H1 (cell line): ENCODE measurements at regions not wholly inside any gene's neighbourhood (a gene's known extent, or its start where the extent isn't known, plus 50 kb on each side); places are given as distances from the start of the nearest gene placed in this dataset.

Experiments used
- CTCF ChIA-PET: fragments of 300-600 bp; sonication (Branson Sonifier 250); formaldehyde crosslinking; loops from one replicate; lab custom pipeline; 2021; ENCODE audit not compliant: partially characterized antibody; lab: Charles Lee
- POLR2A ChIA-PET: fragments of 300-600 bp; sonication (Branson Sonifier 250); formaldehyde crosslinking; loops from one replicate; lab custom pipeline; 2021; ENCODE audit warnings: inconsistent platforms; ENCODE audit not compliant: partially characterized antibody; lab: Charles Lee
- DNase-seq, 2 experiments: peaks; one replicate each; pipeline versions ENCODE4 v3.0.0 to v3.0.0-alpha.2; 2010 to 2022; ENCODE audit warnings: low spot score in 2 of 2, low read depth in 1 of 2, mixed read lengths in 1 of 2
- FAIRE-seq: peaks from 2 replicates; lab custom pipeline; 2011; peaks lifted over from hg19 to GRCh38; lab: Jason Lieb, UNC
- H2AFZ ChIP-seq: 2 replicates; pipeline ENCODE4 v1.8.1; 2012; ENCODE audit warnings: low read length, inconsistent platforms
- H2AK5ac ChIP-seq: 2 replicates; pipeline ENCODE4 v1.6.1; 2013; ENCODE audit warnings: low read depth, low read length
- H2BK120ac ChIP-seq: replicated peaks from 2 replicates; pipeline ENCODE3; 2013; ENCODE audit warnings: low read depth, low read length, inconsistent platforms
- H2BK12ac ChIP-seq: 2 replicates; pipeline ENCODE4 v1.6.1; 2013; ENCODE audit warnings: low read depth, low read length
- H2BK15ac ChIP-seq: 2 replicates; pipeline ENCODE4 v1.6.1; 2013; ENCODE audit warnings: low read length
- H2BK20ac ChIP-seq: 2 replicates; pipeline ENCODE4 v1.6.1; 2013; ENCODE audit warnings: low read length
- H2BK5ac ChIP-seq: 2 replicates; pipeline ENCODE4 v1.6.1; 2013; ENCODE audit warnings: low read depth, low read length
- H3K14ac ChIP-seq: 2 replicates; pipeline ENCODE4 v1.6.1; 2013; ENCODE audit warnings: inconsistent platforms; ENCODE audit not compliant: insufficient read length
- H3K18ac ChIP-seq: 2 replicates; pipeline ENCODE4 v1.6.1; 2013; ENCODE audit warnings: low read length; ENCODE audit errors: extremely low read depth
- H3K23ac ChIP-seq: 2 replicates; pipeline ENCODE4 v1.6.1; 2013; ENCODE audit warnings: inconsistent platforms; ENCODE audit not compliant: insufficient read length
- H3K23me2 ChIP-seq: 2 replicates; pipeline ENCODE4 v1.6.1; 2013; ENCODE audit warnings: low read depth, low read length
- H3K27ac ChIP-seq: 2 replicates; pipeline ENCODE4 v1.6.1; 2011; ENCODE audit warnings: low read depth, low read length, inconsistent platforms
- H3K27me3 ChIP-seq, 4 experiments: replicated peaks in 1 of 4; 1 replicate in 1 of 4; 2 replicates in 3 of 4; pipeline versions ENCODE4 v1.6.1 to v1.8.1; 2011 to 2013; ENCODE audit warnings: low read length in 3 of 4, mild to moderate bottlenecking in 3 of 4, inconsistent platforms in 2 of 4, mixed read lengths in 2 of 4, moderate library complexity in 1 of 4; ENCODE audit not compliant: control insufficient read depth in 3 of 4, insufficient read depth in 3 of 4; ENCODE audit errors: extremely low read depth in 1 of 4
- H3K36me3 ChIP-seq, 4 experiments: 2 replicates each; pipeline versions ENCODE4 v1.6.1 to v1.8.1; 2011 to 2013; ENCODE audit warnings: mild to moderate bottlenecking in 4 of 4, low read length in 3 of 4, moderate library complexity in 2 of 4, control low read depth in 1 of 4, inconsistent platforms in 1 of 4; ENCODE audit not compliant: insufficient read depth in 4 of 4, control insufficient read depth in 2 of 4
- H3K4ac ChIP-seq: replicated peaks from 2 replicates; pipeline ENCODE3; 2013; ENCODE audit warnings: low read length, low read depth, mixed read lengths, inconsistent platforms; ENCODE audit not compliant: insufficient read length
- H3K4me1 ChIP-seq, 4 experiments: replicated peaks in 1 of 4; 1 replicate in 1 of 4; 2 replicates in 3 of 4; pipeline versions ENCODE4 v1.6.1 to v1.8.1; 2011 to 2013; ENCODE audit warnings: low read length in 3 of 4, inconsistent platforms in 2 of 4, mixed read lengths in 1 of 4; ENCODE audit not compliant: insufficient read depth in 4 of 4, control insufficient read depth in 3 of 4
- H3K4me2 ChIP-seq, 2 experiments: 2 replicates each; pipeline versions ENCODE4 v1.6.1 to v1.8.1; 2011 to 2013; ENCODE audit warnings: low read depth in 2 of 2, low read length in 2 of 2, control low read depth in 1 of 2, inconsistent platforms in 1 of 2, mild to moderate bottlenecking in 1 of 2; ENCODE audit not compliant: insufficient read depth in 1 of 2
- H3K4me3 ChIP-seq, 4 experiments: fragments of 200-600, 300-600 bp in 1 of 4; sonication (generic), shearing (Covaris generic), sonication (Bioruptor Twin) in 1 of 4; 2 replicates each; pipeline versions ENCODE4 v1.5.1 to v1.8.1; 2011 to 2016; ENCODE audit warnings: low read length in 4 of 4, low read depth in 3 of 4, control low read depth in 2 of 4, inconsistent platforms in 2 of 4, mild to moderate bottlenecking in 2 of 4, mixed read lengths in 1 of 4, moderate library complexity in 1 of 4; ENCODE audit not compliant: insufficient read depth in 2 of 4; ENCODE audit errors: extremely low read depth in 1 of 4
- H3K56ac ChIP-seq: replicated peaks from 2 replicates; pipeline ENCODE3; 2013; ENCODE audit warnings: low read depth, mild to moderate bottlenecking, mixed read lengths, low read length, inconsistent platforms; ENCODE audit not compliant: insufficient read length
- H3K79me1 ChIP-seq: 2 replicates; pipeline ENCODE4 v1.6.1; 2013; ENCODE audit warnings: low read depth, low read length, control low read depth
- H3K79me2 ChIP-seq, 2 experiments: 2 replicates each; pipeline versions ENCODE4 v1.6.1 to v1.8.1; 2012 to 2013; ENCODE audit warnings: low read length in 2 of 2, mild to moderate bottlenecking in 2 of 2, inconsistent platforms in 1 of 2; ENCODE audit not compliant: insufficient read depth in 2 of 2, control insufficient read depth in 1 of 2
- H3K9ac ChIP-seq, 4 experiments: replicated peaks in 1 of 4; 1 replicate in 1 of 4; 2 replicates in 3 of 4; pipeline versions ENCODE4 v1.6.1 to v1.8.1; 2011 to 2013; ENCODE audit warnings: low read depth in 3 of 4, low read length in 3 of 4, control low read depth in 2 of 4, mild to moderate bottlenecking in 2 of 4, moderate library complexity in 2 of 4, inconsistent platforms in 1 of 4; ENCODE audit errors: extremely low read depth in 1 of 4
- H3K9me3 ChIP-seq, 2 experiments: 2 replicates each; pipeline versions ENCODE4 v1.6.1 to v1.8.1; 2012 to 2013; ENCODE audit warnings: mild to moderate bottlenecking in 2 of 2, moderate library complexity in 2 of 2, control low read depth in 1 of 2, inconsistent platforms in 1 of 2, low read depth in 1 of 2, low read length in 1 of 2, mixed read lengths in 1 of 2; ENCODE audit not compliant: insufficient read depth in 2 of 2
- H4K20me1 ChIP-seq, 2 experiments: replicated peaks in 1 of 2; 2 replicates each; pipeline versions ENCODE3 to v1.8.1; 2011 to 2013; ENCODE audit warnings: inconsistent platforms in 2 of 2, low read length in 2 of 2, mild to moderate bottlenecking in 1 of 2; ENCODE audit not compliant: insufficient read depth in 2 of 2, control insufficient read depth in 1 of 2
- H4K5ac ChIP-seq: 2 replicates; pipeline ENCODE4 v1.6.1; 2013; ENCODE audit warnings: low read length, low read depth, mixed read lengths, inconsistent platforms; ENCODE audit not compliant: insufficient read length
- H4K8ac ChIP-seq: 2 replicates; pipeline ENCODE4 v1.8.0; 2013; ENCODE audit warnings: mild to moderate bottlenecking, moderate library complexity, low read length, inconsistent platforms; ENCODE audit not compliant: insufficient read depth; ENCODE audit errors: extremely low read depth
- H4K91ac ChIP-seq: replicated peaks from 2 replicates; pipeline ENCODE3; 2013; ENCODE audit warnings: low read length, mixed read lengths, inconsistent platforms; ENCODE audit not compliant: insufficient read length
- BACH1 ChIP-seq: IDR thresholded peaks from 2 replicates; pipeline ENCODE4 v1.6.1; 2012; ENCODE audit warnings: low read length, improper control_type of control experiment
- KDM5A ChIP-seq: fragments of 200-600 bp; IDR thresholded peaks from 2 replicates; pipeline ENCODE4 v1.7.1; 2012; ENCODE audit warnings: mild to moderate bottlenecking, low read length, inconsistent platforms, mixed read lengths
- WGBS, 2 experiments: shearing (Covaris generic) in 1 of 2; methylation state at CpG; one replicate each; pipeline versions ENCODE4 v1.1.6 to v1.1.7; 2013 to 2015; ENCODE audit warnings: low lambda C conversion rate in 2 of 2, mixed read lengths in 2 of 2, inconsistent platforms in 1 of 2, low coverage in 1 of 2, missing lambda C conversion rate in 1 of 2; ENCODE audit not compliant: insufficient replicate concordance in 2 of 2, insufficient coverage in 1 of 2, insufficient read length in 1 of 2; ENCODE audit errors: extremely low coverage in 1 of 2, missing lambda C conversion rate in 1 of 2; 5-methylcytosine and 5-hydroxymethylcytosine counted together

DNA sequence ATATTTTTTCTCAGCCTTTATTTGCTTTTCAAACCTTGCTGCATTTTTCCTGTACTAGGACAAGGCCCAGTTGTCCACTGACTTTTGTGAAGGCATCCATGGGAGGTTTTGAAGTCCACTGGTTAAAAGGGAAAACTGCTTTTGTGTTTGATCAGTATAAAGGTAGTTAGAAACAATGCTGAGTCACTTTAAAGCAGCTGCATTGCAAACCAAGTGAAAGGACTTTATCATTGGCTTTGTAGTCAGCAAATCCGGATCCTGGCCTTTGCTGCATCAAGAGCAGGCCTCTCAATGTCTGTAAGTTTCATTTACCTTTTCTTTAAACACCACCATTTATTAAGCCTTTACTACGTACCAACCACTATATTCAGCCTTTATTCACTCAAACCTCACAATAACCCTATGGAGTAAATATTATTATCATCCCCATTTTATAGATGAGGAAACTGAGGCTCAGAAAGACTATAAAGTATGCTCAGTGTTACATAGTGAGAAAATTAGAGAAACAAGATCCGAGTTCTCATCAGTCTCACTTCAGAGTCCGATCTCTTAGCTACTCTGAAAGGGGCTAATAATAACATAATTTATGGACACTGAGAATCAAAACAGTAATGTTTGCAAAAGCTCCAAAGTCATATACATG lies 60.6 kb upstream of the HSD17B12 start:
- H3K9ac ChIP-seq = no peak overlapping the region
- FAIRE-seq = no peak
- H2BK15ac ChIP-seq = no peak overlapping the region
- no peak overlapping the region for H4K91ac ChIP-seq
- no peaks in the 10 kb centered on the region for H3K79me1 ChIP-seq
- H2BK12ac ChIP-seq = no peak overlapping the region
- no peak overlapping the region for H2AFZ ChIP-seq
- no peak overlapping the region for H3K4ac ChIP-seq
- no peak for DNase-seq
- H4K5ac ChIP-seq = no peak overlapping the region
- no peaks in the 10 kb centered on the region for H3K23me2 ChIP-seq
- no peak overlapping the region for H3K4me3 ChIP-seq
- POLR2A ChIA-PET = no interaction called here
- peaks cover 0 to 4% of the 10 kb centered on the region in 2 experiments; a peak in 2 of 4 replicates for H3K9me3 ChIP-seq
- no peaks in the 10 kb centered on the region for H3K79me2 ChIP-seq
- H3K4me2 ChIP-seq = no peak overlapping the region
- TF ChIP-seq BACH1 (0 out of 2 replicates have a peak, but pooled peaks have one; percentile 37), KDM5A (no peak)
- H3K18ac ChIP-seq = no peak overlapping the region
- no peaks in the 10 kb centered on the region for H3K36me3 ChIP-seq
- no peak overlapping the region for H2BK5ac ChIP-seq
- 89 to 100% methylated on average over 1 to 4 of the region's 4 CpGs for WGBS, 2 experiments
- H2BK120ac ChIP-seq = no peak overlapping the region
- no peak overlapping the region for H3K56ac ChIP-seq
- no peaks in the 10 kb centered on the region for H3K27me3 ChIP-seq
- no peak overlapping the region for H3K14ac ChIP-seq
- no peak overlapping the region for H3K27ac ChIP-seq
- H4K8ac ChIP-seq = no peak overlapping the region
- CTCF ChIA-PET = interaction anchor here (0.5 kb wide), 1 partner anchor 12 kb away, joined by 3 read pairs; no protein-coding TSS in a partner anchor
- no peaks in the 10 kb centered on the region; a peak in 1 of 7 replicates for H3K4me1 ChIP-seq
- H2BK20ac ChIP-seq = no peak overlapping the region
- no peaks in the 10 kb centered on the region for H4K20me1 ChIP-seq
- H2AK5ac ChIP-seq = no peak overlapping the region
- H3K23ac ChIP-seq = no peak overlapping the region
